H9 (cell line): ENCODE measurements at regions not wholly inside any gene's neighbourhood (a gene's known extent, or its start where the extent isn't known, plus 50 kb on each side); places are given as distances from the start of the nearest gene placed in this dataset.

ENCODE experiments used
- DNase-seq: peaks from one replicate; pipeline ENCODE4 v3.0.0-alpha.2; 2017
- H2AFZ ChIP-seq: one replicate; pipeline ENCODE4 v1.6.1; 2013; ENCODE audit warnings: mild to moderate bottlenecking, low read length, control low read depth, moderate library complexity
- H2AK5ac ChIP-seq: 2 replicates; pipeline ENCODE4 v1.6.1; 2013; ENCODE audit warnings: low read length, control low read depth, mixed read lengths; ENCODE audit not compliant: insufficient read length
- H2BK120ac ChIP-seq: one replicate; pipeline ENCODE4 v1.6.1; 2013; ENCODE audit warnings: low read depth, mild to moderate bottlenecking, low read length, control low read depth, inconsistent platforms; ENCODE audit not compliant: poor library complexity, severe bottlenecking
- H2BK12ac ChIP-seq: 2 replicates; pipeline ENCODE4 v1.6.1; 2013; ENCODE audit warnings: low read length, control low read depth, mixed read lengths, low read depth; ENCODE audit not compliant: insufficient read length
- H2BK15ac ChIP-seq: 2 replicates; pipeline ENCODE4 v1.6.1; 2013; ENCODE audit warnings: low read depth, low read length, control low read depth
- H2BK20ac ChIP-seq: one replicate; pipeline ENCODE4 v1.6.1; 2013; ENCODE audit warnings: low read depth, mild to moderate bottlenecking, low read length, control low read depth, inconsistent platforms; ENCODE audit not compliant: poor library complexity, severe bottlenecking
- H2BK5ac ChIP-seq: 2 replicates; pipeline ENCODE4 v1.6.1; 2013; ENCODE audit warnings: low read length, control low read depth, mixed read lengths; ENCODE audit not compliant: insufficient read length
- H3K14ac ChIP-seq: 2 replicates; pipeline ENCODE4 v1.6.1; 2013; ENCODE audit warnings: low read length, control low read depth; ENCODE audit not compliant: insufficient read depth
- H3K18ac ChIP-seq: 2 replicates; pipeline ENCODE4 v1.6.1; 2013; ENCODE audit warnings: low read depth, mild to moderate bottlenecking, mixed read lengths, low read length, control low read depth; ENCODE audit not compliant: insufficient read length
- H3K23ac ChIP-seq: 2 replicates; pipeline ENCODE4 v1.6.1; 2013; ENCODE audit warnings: low read length, control low read depth, mixed read lengths, low read depth; ENCODE audit not compliant: insufficient read length
- H3K23me2 ChIP-seq: 2 replicates; pipeline ENCODE4 v1.6.1; 2013; ENCODE audit warnings: low read depth, mild to moderate bottlenecking, mixed read lengths, low read length, control low read depth; ENCODE audit not compliant: insufficient read length, poor library complexity, severe bottlenecking
- H3K27ac ChIP-seq: 2 replicates; pipeline ENCODE4 v1.5.1; 2013; ENCODE audit warnings: low read length, control low read depth, mixed read lengths, low read depth; ENCODE audit not compliant: insufficient read length
- H3K27me3 ChIP-seq: 2 replicates; pipeline ENCODE4 v1.6.1; 2013; ENCODE audit warnings: low read length, control low read depth, inconsistent platforms; ENCODE audit not compliant: insufficient read depth
- H3K4ac ChIP-seq: 2 replicates; pipeline ENCODE4 v1.6.1; 2013; ENCODE audit warnings: low read depth, mild to moderate bottlenecking, control low read depth, inconsistent platforms, low read length, moderate library complexity
- H3K4me1 ChIP-seq: 2 replicates; pipeline ENCODE4 v1.6.1; 2013; ENCODE audit warnings: low read length, control low read depth, inconsistent platforms; ENCODE audit not compliant: insufficient read depth
- H3K4me2 ChIP-seq: 2 replicates; pipeline ENCODE4 v1.6.1; 2013; ENCODE audit warnings: low read length, control low read depth, mixed read lengths; ENCODE audit not compliant: insufficient read length, insufficient read depth
- H3K56ac ChIP-seq: 2 replicates; pipeline ENCODE4 v1.6.1; 2013; ENCODE audit warnings: low read depth, mild to moderate bottlenecking, mixed read lengths, low read length, control low read depth; ENCODE audit not compliant: insufficient read length
- H3K79me1 ChIP-seq: 2 replicates; pipeline ENCODE4 v1.6.1; 2013; ENCODE audit warnings: low read depth, mild to moderate bottlenecking, moderate library complexity, low read length, control low read depth, inconsistent platforms; ENCODE audit not compliant: insufficient read depth, poor library complexity, severe bottlenecking
- H3K79me2 ChIP-seq: 2 replicates; pipeline ENCODE4 v1.6.1; 2013; ENCODE audit warnings: low read length, control low read depth, inconsistent platforms; ENCODE audit not compliant: insufficient read depth
- H3K9ac ChIP-seq: 2 replicates; pipeline ENCODE4 v1.6.1; 2013; ENCODE audit warnings: low read length, control low read depth, mixed read lengths; ENCODE audit not compliant: insufficient read length; ENCODE audit errors: extremely low read depth
- H3K9me3 ChIP-seq: one replicate; pipeline ENCODE4 v1.6.1; 2013; ENCODE audit warnings: low read depth, low read length, inconsistent platforms; ENCODE audit not compliant: control insufficient read depth
- H3T11ph ChIP-seq: one replicate; pipeline ENCODE4 v1.6.1; 2013; ENCODE audit warnings: mild to moderate bottlenecking, low read length, control low read depth, inconsistent platforms
- H4K20me1 ChIP-seq: one replicate; pipeline ENCODE4 v1.6.1; 2013; ENCODE audit not compliant: control insufficient read depth, insufficient read length, insufficient read depth
- H4K5ac ChIP-seq: 2 replicates; pipeline ENCODE4 v1.6.1; 2013; ENCODE audit warnings: low read depth, mild to moderate bottlenecking, mixed read lengths, low read length, control low read depth; ENCODE audit not compliant: insufficient read length
- H4K8ac ChIP-seq: replicated peaks from 2 replicates; pipeline ENCODE4 v1.6.1; 2013; ENCODE audit warnings: low read length, control low read depth, mixed read lengths, low read depth; ENCODE audit not compliant: insufficient read length
- H4K91ac ChIP-seq: 2 replicates; pipeline ENCODE4 v1.6.1; 2013; ENCODE audit warnings: low read depth, mild to moderate bottlenecking, moderate library complexity, mixed read lengths, low read length, control low read depth; ENCODE audit not compliant: insufficient read length
- H3K27ac Mint-ChIP-seq, 3 experiments: 2 replicates in 2 of 3; 3 replicates in 1 of 3; pipeline ENCODE4 v1.8.0; 2020 to 2021; ENCODE audit warnings: mixed read lengths in 3 of 3, mild to moderate bottlenecking in 1 of 3, moderate library complexity in 1 of 3
- H3K27me3 Mint-ChIP-seq: 2 replicates; pipeline ENCODE4 v1.8.0; 2021; ENCODE audit warnings: low read depth, mild to moderate bottlenecking, moderate library complexity, mixed read lengths
- H3K36me3 Mint-ChIP-seq, 3 experiments: 2 replicates in 2 of 3; 3 replicates in 1 of 3; pipeline ENCODE4 v1.8.0; 2020 to 2021; ENCODE audit warnings: low read depth in 3 of 3, mixed read lengths in 3 of 3; ENCODE audit not compliant: insufficient read depth in 1 of 3
- H3K4me1 Mint-ChIP-seq, 2 experiments: 2 replicates each; pipeline ENCODE4 v1.8.0; 2020; ENCODE audit warnings: mixed read lengths in 2 of 2
- H3K4me3 Mint-ChIP-seq, 2 experiments: 2 replicates in 1 of 2; 3 replicates in 1 of 2; pipeline ENCODE4 v1.8.0; 2020 to 2021; ENCODE audit warnings: mild to moderate bottlenecking in 2 of 2, mixed read lengths in 2 of 2, moderate library complexity in 1 of 2
- H3K9me3 Mint-ChIP-seq, 2 experiments: 2 replicates in 1 of 2; 3 replicates in 1 of 2; pipeline ENCODE4 v1.8.0; 2020; ENCODE audit warnings: mild to moderate bottlenecking in 2 of 2, mixed read lengths in 2 of 2, moderate library complexity in 1 of 2
- CTCF ChIP-seq: fragments of 200-600 bp; sonication (generic); conservative IDR thresholded peaks from 3 replicates; pipeline ENCODE4 v1.8.0; 2021; ENCODE audit warnings: antibody characterized with exemption, mild to moderate bottlenecking
- WGBS: extraction: QIAGEN DNeasy Blood & Tissue Kit; methylation state at CpG from one replicate; pipeline ENCODE4 v1.1.7; 2013; ENCODE audit warnings: missing lambda C conversion rate, low lambda C conversion rate, mixed read lengths; ENCODE audit not compliant: insufficient read length; ENCODE audit errors: extremely low coverage; 5-methylcytosine and 5-hydroxymethylcytosine counted together

- Histone ChIP-seq H4K8ac (no peak overlapping the region), H2BK120ac (no peak overlapping the region), H2AK5ac (no peak overlapping the region), H3K9me3 (no peaks in the 10 kb centered on the region), H3K18ac (no peak overlapping the region), H4K20me1 (no peaks in the 10 kb centered on the region), H3K27ac (no peak overlapping the region), H4K91ac (no peak overlapping the region), H3K4ac (no peak overlapping the region), H3K56ac (no peak overlapping the region), H3K9ac (no peak overlapping the region), H2AFZ (no peak overlapping the region), H3K4me2 (no peak overlapping the region), H2BK15ac (no peak overlapping the region), H3K27me3 (no peaks in the 10 kb centered on the region), H2BK12ac (no peak overlapping the region), H3K23ac (no peak overlapping the region), H3K4me1 (no peaks in the 10 kb centered on the region), H2BK5ac (no peak overlapping the region), H4K5ac (no peak overlapping the region), H3K23me2 (no peaks in the 10 kb centered on the region), H2BK20ac (no peak overlapping the region), H3K14ac (no peak overlapping the region), H3K79me1 (no peaks in the 10 kb centered on the region), H3T11ph (no peak overlapping the region), H3K79me2 (no peaks in the 10 kb centered on the region)
- Mint-ChIP-seq H3K36me3 (peaks cover 0 to 2% (median 0%) of the 10 kb centered on the region in 3 experiments; a peak in 2 of 7 replicates), H3K9me3 (peaks cover 0 to 5% of the 10 kb centered on the region in 2 experiments; a peak in 3 of 5 replicates), H3K27me3 (0 out of 2 replicates have a peak, but pooled peaks cover 2% of the 10 kb centered on the region), H3K27ac (no peak overlapping the region), H3K4me1 (no peaks in the 10 kb centered on the region), H3K4me3 (no peak overlapping the region)
- DNase-seq, result no peak
- WGBS, result no CpG with 5 or more reads among the region's 2 CpGs
- no peak for TF ChIP-seq CTCF
These were observed 138.9 kb downstream of the MREG start for GRCh38 chr2:215874418-215874817.
